GF-D8 (cell line): ENCODE measurements at regions not wholly inside any gene's neighbourhood (a gene's known extent, or its start where the extent isn't known, plus 50 kb on each side); places are given as distances from the start of the nearest gene placed in this dataset.

Source experiments
- DNase-seq: peaks from one replicate; lab custom pipeline; 2025; lab: John Stamatoyannopoulos, UW

GRCh38 chr17:65365169-65365568, 196.3 kb downstream of the AXIN2 start:
- no peak for DNase-seq

DNA sequence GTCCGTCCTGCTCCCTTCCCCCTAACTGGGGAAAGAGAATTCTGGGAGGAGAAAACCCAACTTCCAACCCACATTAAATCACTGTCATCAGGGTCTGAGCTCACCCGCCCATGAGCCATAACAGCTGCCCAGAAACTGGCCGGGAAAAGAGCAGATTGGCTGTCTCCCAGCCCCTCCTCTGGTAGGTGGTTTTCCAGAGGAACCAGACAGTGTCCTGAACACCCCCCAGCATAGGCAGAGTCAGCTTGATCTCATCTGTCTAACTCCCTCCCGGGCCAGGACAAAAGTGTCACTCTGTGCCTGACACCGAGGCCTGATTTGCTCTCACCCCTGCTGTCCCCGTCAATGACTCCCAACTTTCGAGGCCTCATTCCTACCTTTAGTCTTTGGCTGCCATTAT, 197.0 kb downstream of the AXIN2 start:
- DNase-seq: no peak

GRCh38 chr17:65362826-65363225, 198.6 kb downstream of the AXIN2 start:
- DNase-seq: no peak

GRCh38 chr17:65360961-65361552, 200.4 kb downstream of the AXIN2 start:
- DNase-seq: no peak

- DNase-seq: no peak
Measured at GRCh38 chr17:65359016-65359415, 202.4 kb downstream of the AXIN2 start.

GRCh38 chr17:65356536-65356935, 204.9 kb downstream of the AXIN2 start:
- no peak for DNase-seq

GRCh38 chr17:65355246-65355645, 206.2 kb downstream of the AXIN2 start:
- DNase-seq: no peak

DNA sequence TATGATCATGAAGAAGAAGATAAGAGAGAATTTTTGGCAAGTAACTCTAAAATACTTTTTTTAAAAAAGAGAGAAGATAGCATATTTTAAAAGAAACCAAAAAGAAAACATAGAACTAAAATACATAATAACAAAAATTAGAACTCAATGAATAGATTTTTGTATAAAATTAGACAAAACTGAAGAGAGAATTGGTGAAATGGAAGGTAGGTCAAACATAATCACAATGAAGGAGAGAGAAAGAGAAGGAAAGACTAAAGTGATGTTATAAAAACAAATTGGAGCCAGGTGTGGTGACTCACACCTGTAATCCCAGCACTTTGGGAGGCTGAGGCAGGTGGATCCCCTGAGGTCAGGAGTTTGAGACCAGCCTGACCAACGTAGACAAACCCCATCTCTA, 211.5 kb downstream of the AXIN2 start:
- DNase-seq: no peak

DNA sequence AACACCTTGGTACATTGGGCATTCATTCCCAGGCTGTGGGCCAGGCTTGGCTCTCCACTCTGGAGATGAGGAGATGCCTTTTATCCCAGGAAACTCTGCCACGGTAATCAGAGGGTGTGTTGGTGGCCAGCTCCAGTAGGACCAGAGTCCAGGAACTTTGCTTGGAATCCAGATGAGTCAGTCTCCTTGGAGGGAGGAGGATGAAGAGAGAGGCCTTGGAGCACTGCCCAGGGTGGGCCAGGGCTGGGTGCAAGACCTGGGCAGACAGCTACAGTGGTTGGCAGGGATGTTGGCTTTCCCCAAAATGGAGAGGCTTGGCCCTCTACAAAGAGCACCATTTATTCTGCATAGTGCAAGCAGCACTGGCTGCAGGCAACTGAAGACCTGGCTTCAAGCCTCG, 209.0 kb downstream of the RGS9 start:
- no peak for DNase-seq

GRCh38 chr17:65345261-65346005, 208.3 kb downstream of the RGS9 start:
- DNase-seq: no peak

- no peak for DNase-seq
Measured at GRCh38 chr17:65340401-65340800, 203.2 kb downstream of the RGS9 start.

- no peak for DNase-seq
Measured at GRCh38 chr17:65334406-65334805, 197.2 kb downstream of the RGS9 start.

DNA sequence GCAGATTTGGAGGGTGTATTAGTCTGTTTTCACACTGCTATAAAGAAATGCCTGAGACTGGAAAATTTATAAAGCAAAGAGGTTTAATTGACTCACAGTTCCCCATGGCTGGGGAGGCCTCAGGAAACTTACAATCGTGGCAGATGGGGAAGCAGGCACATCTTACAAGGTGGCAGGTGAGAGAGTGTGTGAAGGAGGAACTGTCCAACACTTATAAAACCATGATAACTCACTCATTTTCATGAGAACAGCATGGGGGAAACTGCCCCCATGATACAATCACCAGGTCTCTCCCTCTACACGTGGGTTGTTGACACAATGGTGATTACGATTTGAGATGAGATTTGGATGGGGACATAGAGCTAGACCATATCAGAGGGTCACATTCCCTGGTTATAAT, 195.6 kb downstream of the RGS9 start:
- DNase-seq: no peak

GRCh38 chr17:65332375-65332774, 195.2 kb downstream of the RGS9 start:
- DNase-seq: no peak

DNA sequence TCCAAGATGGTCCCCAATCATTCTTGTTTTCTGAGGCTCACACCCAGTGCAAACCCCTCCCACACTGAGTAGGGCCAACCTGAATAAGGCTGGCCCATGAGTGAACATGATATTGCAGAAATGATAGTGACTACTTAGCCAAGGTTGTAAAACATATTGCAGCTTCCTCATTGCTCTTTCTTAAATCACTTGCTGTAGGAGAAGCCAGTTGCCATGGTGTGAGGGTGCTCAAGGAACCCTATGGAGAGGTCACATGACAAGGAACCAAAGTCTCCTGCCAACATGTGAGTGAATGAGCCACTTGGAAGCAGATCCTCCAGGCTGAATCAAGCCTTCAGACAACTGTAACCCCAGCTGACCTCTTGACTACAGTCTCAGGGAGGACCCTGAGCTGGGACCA, 191.4 kb downstream of the RGS9 start:
- no peak for DNase-seq

DNA sequence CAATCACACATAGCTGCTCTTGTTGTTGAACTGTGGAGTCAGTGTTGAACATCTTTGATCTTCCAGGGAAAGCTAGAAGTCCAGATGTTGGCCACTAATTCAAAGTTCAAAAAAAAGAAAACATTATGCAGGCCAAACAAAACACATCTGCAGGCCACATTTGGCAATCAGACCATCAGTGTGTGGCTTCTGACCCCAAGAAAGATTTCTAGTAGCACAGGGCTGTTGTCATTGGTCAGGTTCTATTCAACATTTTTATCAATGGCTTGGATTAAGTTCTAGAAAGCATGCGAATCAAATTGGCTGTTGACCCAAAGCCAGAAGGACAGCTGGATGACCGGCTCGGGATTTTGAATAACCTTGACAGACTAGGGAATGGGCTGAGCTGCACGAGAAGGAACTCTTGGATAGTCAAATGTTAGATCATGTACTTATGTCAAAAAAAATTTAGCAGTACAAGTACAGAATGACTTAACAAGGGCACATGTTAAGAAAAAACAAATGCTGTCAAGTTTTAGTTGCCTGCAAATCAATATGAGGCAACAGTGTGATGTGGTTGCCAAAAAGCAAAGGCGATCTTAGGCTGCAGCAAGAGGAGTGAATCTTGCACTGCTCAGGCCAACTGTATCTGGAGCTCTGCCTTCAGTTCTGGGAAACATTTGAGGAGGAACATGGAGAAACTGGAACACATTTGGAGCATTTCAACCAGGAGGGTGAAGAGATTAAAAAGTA, 187.6 kb downstream of the RGS9 start:
- no peak for DNase-seq

GRCh38 chr17:65323049-65323448, 185.9 kb downstream of the RGS9 start:
- DNase-seq: no peak

- DNase-seq: no peak
Measured at GRCh38 chr17:65320820-65321219, 183.7 kb downstream of the RGS9 start.

DNA sequence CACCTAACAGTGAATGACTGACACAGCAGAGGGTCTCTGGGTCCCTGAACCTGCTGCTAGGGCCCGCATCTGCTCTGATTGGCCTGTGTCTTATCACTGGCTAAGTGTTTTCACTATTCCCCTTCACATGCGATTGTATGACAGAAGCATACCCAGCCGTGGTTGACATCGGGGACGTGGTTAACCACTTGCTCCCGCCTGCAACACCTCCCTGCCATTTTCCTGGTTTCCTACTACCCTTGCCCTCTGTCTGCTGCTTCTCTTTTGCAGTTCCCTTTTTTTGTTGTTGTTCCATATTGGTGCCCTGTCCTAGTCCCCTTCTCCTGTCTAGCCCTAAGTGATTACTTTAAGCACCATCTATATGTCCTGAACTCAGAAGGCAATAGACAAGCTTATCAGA, 177.0 kb downstream of the RGS9 start:
- DNase-seq: no peak

GRCh38 chr17:65312718-65313377, 175.7 kb downstream of the RGS9 start:
- DNase-seq: no peak

GRCh38 chr17:65311261-65311660, 174.1 kb downstream of the RGS9 start:
- DNase-seq: no peak

DNA sequence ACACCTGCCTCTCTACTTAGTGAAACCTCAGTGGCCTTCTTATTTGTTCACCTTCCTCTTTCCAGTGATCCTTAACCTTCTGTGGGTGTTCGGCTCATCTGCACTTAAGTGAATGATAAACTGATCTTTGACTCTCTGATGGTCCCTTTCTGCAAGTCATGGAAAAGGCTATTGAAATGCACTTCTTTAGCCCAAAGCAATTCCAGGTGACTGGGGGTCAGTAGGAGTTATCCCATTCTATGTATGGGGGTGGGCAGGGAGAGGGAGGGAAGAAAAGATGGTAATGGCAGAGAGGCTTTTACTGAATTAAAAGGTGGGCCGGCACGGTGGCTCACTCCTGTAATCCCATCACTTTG, 170.8 kb downstream of the RGS9 start:
- DNase-seq: no peak
